ENCODE measurements at regions not wholly inside any gene's neighbourhood (a gene's known extent, or its start where the extent isn't known, plus 50 kb on each side); places are given as distances from the start of the nearest gene placed in this dataset.

DNA sequence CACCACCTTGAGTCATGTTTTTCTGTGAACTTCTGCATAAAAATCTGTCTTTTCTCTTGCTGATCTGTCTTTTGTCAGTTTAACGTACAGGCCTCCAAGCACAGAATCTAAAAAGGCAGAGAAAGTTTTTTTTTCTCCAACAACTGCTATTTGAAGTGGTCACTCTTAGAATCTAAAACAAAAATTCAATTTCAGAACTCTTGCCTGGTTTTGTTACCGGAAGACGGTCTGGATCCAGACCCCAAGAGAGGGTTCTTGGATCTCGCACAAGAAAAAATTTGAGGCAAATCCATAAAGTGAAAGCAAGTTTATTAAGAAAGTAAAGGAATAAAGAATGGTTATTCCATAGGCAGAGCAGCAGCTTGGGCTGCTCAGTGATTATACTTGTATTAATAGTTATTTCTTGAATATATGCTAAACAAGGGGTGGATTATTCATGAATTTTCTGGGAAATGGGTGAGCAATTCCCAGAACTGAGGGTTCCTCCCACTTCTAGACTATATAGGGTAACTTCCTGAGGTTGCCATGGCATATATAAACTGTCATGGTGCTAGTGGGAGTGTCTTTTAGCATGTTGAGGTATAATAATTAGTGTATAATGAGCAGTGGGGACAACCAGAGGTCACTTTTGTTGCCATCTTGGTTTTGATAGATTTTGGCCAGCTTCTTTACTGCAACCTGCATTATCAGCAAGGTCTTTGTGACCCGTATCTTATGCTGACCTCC is 150.0 kb upstream of the PLEKHA5 start:
- TF ChIP-seq POLR2AphosphoS5 (IDR thresholded peaks at IDR 0.05) (no peak), CTCF (IDR thresholded peaks at IDR 0.05) (no peak), POLR2A (IDR thresholded peaks at IDR 0.05) (no peak), EP300 (IDR thresholded peaks at IDR 0.05) (no peak)

Data from sigmoid colon (tissue), 4 donors.